NCI-H1417 (cell line): ENCODE measurements at regions not wholly inside any gene's neighbourhood (a gene's known extent, or its start where the extent isn't known, plus 50 kb on each side); places are given as distances from the start of the nearest gene placed in this dataset.
"Not testable (repeated sequence)": the region's sequence is repeated elsewhere in the genome, so short reads cannot be mapped to it uniquely, and the experiment has no call there.

Source experiments
- DNase-seq, 3 experiments: peaks; one replicate each; lab custom pipeline; 2025; lab: John Stamatoyannopoulos, UW

DNA sequence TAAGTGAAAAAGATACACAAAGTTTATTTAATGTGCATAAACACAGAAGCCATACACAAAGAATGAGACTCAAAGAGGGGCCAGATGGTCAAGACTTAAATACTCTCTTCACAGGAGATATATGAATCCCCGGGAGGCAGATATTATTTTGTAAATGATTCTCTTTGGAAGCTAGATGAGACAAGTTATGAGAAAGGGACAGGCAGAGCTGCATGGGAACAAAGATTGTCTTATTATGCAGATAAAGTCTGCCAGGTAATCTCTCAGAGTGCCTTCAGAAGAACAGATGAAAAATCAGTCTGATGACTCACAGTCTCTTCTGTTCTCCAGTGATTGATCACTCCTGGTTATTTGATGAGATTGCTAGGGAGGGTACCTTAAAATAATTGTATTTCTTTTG lies 89.0 kb downstream of the NAF1 start:
- DNase-seq, result no peak

DNA sequence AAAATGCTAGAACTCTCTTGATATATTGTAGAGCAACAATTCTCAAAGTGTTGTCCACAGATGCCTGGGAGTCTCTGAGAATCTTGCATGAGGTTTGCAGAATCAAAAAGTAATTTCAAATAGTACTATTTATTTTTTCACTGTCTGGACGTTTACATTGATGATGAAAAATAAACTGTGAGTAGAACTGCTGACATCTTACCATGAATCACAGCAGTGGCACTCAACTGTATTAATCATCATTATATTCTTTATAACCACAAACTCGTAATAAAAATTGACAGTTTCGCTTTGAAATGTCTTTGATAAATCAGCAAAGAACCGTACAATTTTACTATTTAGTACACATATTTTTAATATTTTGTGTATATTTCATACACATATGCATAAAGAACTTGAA lies 94.5 kb downstream of the NAF1 start:
- DNase-seq, result no peak

GRCh38 chr4:163071308-163071707 lies 95.4 kb downstream of the NAF1 start:
- DNase-seq, result no peak

DNA sequence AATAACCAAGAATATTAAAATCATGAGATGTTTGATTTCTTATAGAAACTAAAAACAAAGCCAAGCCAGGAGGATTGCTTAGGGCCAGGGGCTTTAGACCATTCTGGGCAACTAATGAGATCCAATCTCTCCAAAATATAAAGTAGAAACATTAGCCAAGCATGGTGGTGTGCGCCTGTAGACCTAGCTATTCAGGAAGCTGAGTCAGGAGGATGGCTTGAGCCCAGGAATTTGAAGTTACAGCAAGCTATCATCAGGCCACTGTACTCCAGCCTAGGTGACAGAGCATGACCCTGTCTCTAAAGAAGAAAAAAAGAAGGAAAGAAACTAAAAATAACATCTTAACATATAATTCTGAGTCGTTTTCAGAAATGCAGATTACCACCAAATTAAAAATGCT lies 96.7 kb downstream of the NAF1 start:
- no peak for DNase-seq

GRCh38 chr4:163063891-163064290 lies 102.8 kb downstream of the NAF1 start:
- no peak for DNase-seq

DNA sequence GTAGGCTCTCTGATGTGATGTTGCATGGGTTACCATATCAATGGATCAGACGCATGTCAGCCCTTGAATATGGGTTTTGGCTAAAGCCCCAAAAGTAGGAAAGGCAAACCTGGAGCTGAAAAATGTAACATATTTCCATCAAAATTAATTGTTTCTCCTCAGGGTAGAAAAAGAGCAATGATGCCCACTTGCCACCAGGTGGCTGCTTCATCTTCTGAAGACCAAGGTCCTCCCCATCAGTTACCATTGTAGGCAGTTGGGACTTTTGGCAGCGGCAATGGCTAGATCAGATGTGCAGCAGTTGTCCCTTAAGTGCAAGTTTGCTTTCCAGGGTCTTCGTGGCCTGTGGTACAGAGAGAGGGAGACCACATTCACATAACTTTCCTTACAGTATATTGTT lies 118.2 kb downstream of the NAF1 start:
- DNase-seq, result peak in 2 of 3 experiments; percentile 0 to 32

GRCh38 chr4:163042306-163042705 lies 124.4 kb downstream of the NAF1 start:
- DNase-seq, result no peak

GRCh38 chr4:163017135-163017534 lies 149.6 kb downstream of the NAF1 start:
- no peak for DNase-seq

DNA sequence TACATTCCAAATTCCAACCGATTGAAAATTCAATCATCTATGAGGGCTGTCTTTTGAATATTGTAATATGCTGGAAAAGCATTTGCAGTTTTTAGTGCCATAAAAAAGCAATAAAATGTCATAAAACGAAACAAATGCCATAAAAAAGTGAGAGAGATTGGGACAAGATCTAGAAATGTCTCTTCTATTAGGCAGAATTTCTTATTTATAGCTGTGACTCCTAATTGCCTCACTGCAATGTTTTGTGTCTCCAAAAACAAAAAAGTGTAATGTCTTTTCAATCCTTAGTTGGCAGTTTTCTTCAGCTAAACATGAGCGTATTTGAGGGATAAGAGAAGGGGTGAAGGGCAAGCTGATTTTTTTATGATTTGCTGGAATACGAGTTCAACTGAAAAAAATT lies 153.9 kb downstream of the NAF1 start:
- DNase-seq, result no peak

DNA sequence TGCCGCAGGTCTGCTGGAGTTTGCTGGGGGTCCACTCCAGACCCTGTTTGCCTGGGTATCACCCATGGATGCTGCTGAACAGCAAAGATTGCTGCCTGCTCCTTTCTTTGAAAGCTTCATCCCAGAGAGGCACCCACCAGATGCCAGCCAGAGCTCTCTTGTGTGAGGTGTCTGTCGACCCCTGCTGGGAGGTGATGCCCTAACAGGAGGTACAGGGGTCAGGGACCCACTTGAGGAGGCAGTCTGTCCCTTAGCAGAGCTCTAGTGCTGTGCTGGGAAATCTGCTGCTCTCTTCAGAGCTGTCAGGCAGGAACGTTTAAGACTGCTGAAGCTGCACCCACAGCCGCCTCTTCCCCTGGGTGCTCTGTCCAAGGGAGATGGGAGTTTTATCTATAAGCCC lies 162.7 kb downstream of the NAF1 start:
- DNase-seq, result no peak

DNA sequence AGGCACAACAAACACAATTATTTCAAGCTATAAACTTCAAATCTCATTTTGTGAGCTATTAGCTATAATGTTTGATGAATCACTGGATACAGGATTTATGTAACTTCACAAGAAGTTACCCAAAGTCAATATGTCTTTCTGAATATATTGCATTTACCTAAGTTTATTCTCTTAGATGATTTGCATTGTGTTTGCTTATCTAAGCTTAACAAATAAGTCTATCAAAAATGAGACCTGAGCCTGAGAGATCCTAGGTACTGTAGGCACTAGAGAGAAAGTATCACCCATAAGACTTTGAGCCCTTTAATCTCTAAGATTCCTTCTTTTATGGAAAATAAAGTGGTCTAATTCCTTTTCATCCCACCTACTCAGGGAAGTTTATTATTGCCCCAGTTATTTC lies 178.2 kb downstream of the NAF1 start:
- DNase-seq, result no peak

GRCh38 chr4:162985131-162985530 lies 181.6 kb downstream of the NAF1 start:
- DNase-seq, result no peak

DNA sequence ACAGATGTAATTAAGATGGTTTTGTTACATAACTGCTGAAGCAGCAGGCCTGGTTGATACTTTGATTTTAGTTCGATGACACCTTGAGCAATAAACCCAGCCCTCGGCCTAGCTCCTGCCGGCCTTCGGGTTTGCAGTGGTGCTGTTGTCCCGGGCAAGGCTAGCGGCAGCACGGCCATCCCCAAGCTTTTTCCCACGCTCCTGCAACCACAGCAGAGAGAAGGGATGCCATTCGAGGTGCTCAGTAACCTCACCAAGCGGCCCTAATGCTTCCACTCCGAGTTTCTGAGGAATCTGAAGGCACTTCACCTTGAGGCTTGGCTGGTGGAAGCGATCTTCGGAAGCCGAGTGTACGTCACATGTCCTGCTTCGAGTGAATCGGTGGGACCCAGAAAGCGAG lies 182.1 kb downstream of the NAF1 start:
- DNase-seq, result no peak

- no peak for DNase-seq
These were observed 184.9 kb downstream of the NAF1 start for GRCh38 chr4:162981823-162982222.

DNA sequence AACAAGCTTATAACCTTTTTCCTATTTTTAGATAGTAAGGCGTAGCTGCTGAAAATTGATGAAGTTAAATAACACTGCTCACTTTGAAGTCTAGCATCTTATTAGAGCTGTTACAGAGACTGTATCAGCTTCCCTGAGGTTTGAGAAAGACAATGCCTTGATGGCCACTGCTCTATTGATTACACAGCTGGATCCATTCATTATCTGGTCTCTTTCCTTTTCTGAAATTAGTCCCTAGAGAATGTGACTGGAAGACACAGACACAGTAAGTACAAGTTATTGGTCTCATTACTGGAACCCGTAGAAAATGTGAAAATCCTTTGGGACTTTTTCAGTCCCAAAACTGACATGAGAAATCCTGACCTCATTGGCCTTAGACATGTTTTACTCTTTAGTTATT lies 188.3 kb downstream of the NAF1 start:
- no peak for DNase-seq

GRCh38 chr4:162977788-162978187 lies 188.9 kb downstream of the NAF1 start:
- no peak for DNase-seq

- no peak for DNase-seq
These were observed 193.9 kb downstream of the NAF1 start for GRCh38 chr4:162972661-162973330.

GRCh38 chr4:162969194-162969593 lies 197.5 kb downstream of the NAF1 start:
- no peak for DNase-seq

- DNase-seq, result not testable (repeated sequence)
These were observed 200.7 kb downstream of the NAF1 start for GRCh38 chr4:162965978-162966377.

- peak in 2 of 3 experiments; percentile 22 to 35 for DNase-seq
These were observed 207.6 kb downstream of the NAF1 start for GRCh38 chr4:162959046-162959445.

DNA sequence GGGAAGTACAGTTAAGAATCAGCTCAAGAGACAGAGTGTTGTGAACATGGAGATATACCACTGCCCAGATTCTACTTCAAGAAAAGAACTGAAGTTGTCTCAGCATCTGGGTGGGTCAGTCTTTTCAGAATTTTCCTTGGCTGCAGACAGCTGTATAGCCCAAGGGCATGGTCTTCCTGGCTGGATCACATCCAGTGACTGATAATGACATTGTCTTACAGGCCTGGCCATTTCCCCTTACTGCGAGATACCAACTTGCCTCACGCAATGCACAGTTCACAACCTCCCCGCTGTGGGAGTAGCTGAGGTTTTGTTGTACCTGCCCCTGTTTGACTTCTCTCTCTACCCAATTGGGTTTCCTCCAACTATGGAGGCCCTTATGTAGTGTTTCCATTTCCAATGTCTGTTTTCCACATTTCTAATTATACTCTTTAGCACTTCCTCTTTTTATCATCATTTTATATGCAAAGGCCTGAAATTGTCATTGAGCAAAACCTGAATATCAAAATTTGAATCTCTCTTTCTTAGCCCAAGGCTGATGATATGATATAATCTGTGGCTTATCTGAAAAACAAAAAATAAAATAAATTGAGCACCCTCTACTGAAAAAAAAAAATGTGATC lies 209.1 kb downstream of the NAF1 start:
- no peak for DNase-seq

DNA sequence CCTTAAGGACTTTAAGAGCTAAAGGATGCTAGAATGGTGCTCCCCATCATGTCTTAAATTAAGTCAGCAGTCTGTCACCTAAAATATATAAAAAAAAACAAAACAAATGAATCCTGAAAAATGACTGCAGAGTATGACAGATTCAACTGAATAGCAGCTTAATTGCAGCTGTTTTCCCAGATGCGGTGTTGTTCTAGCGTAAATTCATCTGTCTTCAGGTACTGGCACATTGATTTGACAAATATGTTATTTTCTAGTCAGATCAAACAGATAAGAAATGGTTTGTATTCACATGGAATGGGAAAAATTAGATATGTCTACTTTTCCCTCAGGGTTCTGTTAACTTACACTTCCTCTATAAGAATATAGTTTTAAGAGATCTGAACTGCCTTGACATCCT lies 211.7 kb downstream of the NAF1 start:
- no peak for DNase-seq

DNA sequence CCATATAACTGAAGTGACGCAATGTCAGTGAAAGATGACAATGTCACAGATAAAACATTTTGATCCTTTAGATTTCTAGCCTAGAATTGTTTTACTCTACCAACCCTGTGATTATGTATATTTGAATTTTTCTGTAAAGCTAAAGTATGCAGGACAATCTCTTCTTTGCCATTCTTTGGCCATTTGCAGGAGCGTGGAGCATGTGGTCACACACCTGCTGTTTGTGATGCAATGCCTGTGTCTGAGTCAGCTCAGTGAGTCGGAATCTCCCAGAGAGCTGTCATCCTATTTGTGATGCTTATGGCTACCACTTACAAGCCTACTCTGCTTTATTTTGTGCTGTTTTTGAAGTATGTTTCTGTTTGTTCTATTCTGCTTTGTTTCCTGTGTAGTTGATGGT lies 214.5 kb downstream of the NAF1 start:
- DNase-seq, result no peak

DNA sequence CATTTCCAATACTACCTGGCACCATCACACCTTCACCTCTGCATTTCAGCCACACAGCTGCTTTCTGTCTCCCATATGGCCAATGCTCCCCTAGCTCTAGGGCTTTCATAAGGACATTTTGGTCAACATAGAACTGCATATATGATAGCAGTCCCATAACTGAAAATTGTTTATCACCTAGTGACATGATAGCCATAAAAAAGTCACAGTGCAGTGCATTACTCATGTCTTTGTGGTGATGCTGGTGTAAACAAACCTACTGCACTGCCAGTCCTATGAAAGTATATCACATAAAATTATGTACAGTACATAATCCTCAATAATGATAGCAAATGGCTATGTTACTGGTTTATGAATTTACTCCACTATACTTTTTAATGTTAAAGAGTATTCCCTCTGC lies 221.0 kb downstream of the NAF1 start:
- DNase-seq, result no peak
